ENCODE measurements at regions not wholly inside any gene's neighbourhood (a gene's known extent, or its start where the extent isn't known, plus 50 kb on each side); places are given as distances from the start of the nearest gene placed in this dataset.

GRCh38 chr3:18643281-18643680 is 218.1 kb upstream of the SATB1 start:
- Histone ChIP-seq H3K9me3 (no peaks in the 10 kb centered on the region), H3K27me3 (no peaks in the 10 kb centered on the region), H3K4me3 (no peak overlapping the region), H3K36me3 (no peaks in the 10 kb centered on the region), H3K27ac (no peak overlapping the region), H3K4me1 (no peaks in the 10 kb centered on the region)
- no peak for DNase-seq
- TF ChIP-seq POLR2A (IDR thresholded peaks at IDR 0.05): no peak
- TF ChIP-seq CTCF (IDR thresholded peaks at IDR 0.05): no peak

GRCh38 chr3:18641916-18642315 is 216.8 kb upstream of the SATB1 start:
- H3K27me3 ChIP-seq: no peaks in the 10 kb centered on the region
- no peak for DNase-seq
- H3K9me3 ChIP-seq: no peaks in the 10 kb centered on the region
- H3K36me3 ChIP-seq: no peaks in the 10 kb centered on the region
- no peak for TF ChIP-seq POLR2A (IDR thresholded peaks at IDR 0.05)
- TF ChIP-seq CTCF (IDR thresholded peaks at IDR 0.05): no peak
- no peaks in the 10 kb centered on the region for H3K4me1 ChIP-seq
- no peak overlapping the region for H3K27ac ChIP-seq
- no peak overlapping the region for H3K4me3 ChIP-seq

GRCh38 chr3:18635215-18635614 is 210.1 kb upstream of the SATB1 start:
- Histone ChIP-seq H3K27ac (no peak overlapping the region), H3K27me3 (no peaks in the 10 kb centered on the region), H3K9me3 (no peaks in the 10 kb centered on the region), H3K36me3 (no peaks in the 10 kb centered on the region), H3K4me1 (no peaks in the 10 kb centered on the region), H3K4me3 (no peak overlapping the region)
- no peak for TF ChIP-seq CTCF (IDR thresholded peaks at IDR 0.05)
- no peak for TF ChIP-seq POLR2A (IDR thresholded peaks at IDR 0.05)
- no peak for DNase-seq

- TF ChIP-seq POLR2A (IDR thresholded peaks at IDR 0.05) (no peak), CTCF (IDR thresholded peaks at IDR 0.05) (no peak)
- Histone ChIP-seq H3K36me3 (no peaks in the 10 kb centered on the region), H3K27ac (no peak overlapping the region)
Observed at GRCh38 chr3:18634461-18634860, 209.3 kb upstream of the SATB1 start.

GRCh38 chr3:18633002-18633401 is 207.9 kb upstream of the SATB1 start:
- Histone ChIP-seq H3K27me3 (no peaks in the 10 kb centered on the region), H3K27ac (no peak overlapping the region), H3K36me3 (no peaks in the 10 kb centered on the region), H3K4me3 (no peak overlapping the region), H3K9me3 (no peaks in the 10 kb centered on the region), H3K4me1 (no peaks in the 10 kb centered on the region)
- no peak for TF ChIP-seq CTCF (IDR thresholded peaks at IDR 0.05)
- TF ChIP-seq POLR2A (IDR thresholded peaks at IDR 0.05): no peak
- no peak for DNase-seq

More at GRCh38 chr3:18634461-18634860, 209.3 kb upstream of the SATB1 start:
- no peaks in the 10 kb centered on the region for H3K27me3 ChIP-seq
- DNase-seq: no peak
- no peak overlapping the region for H3K4me3 ChIP-seq
- no peaks in the 10 kb centered on the region for H3K4me1 ChIP-seq
- H3K9me3 ChIP-seq: no peaks in the 10 kb centered on the region

GRCh38 chr3:18630295-18630694 is 205.2 kb upstream of the SATB1 start:
- Histone ChIP-seq H3K4me1 (no peaks in the 10 kb centered on the region), H3K36me3 (no peaks in the 10 kb centered on the region), H3K27ac (no peak overlapping the region), H3K27me3 (no peaks in the 10 kb centered on the region), H3K4me3 (no peak overlapping the region), H3K9me3 (no peaks in the 10 kb centered on the region)
- DNase-seq: no peak
- TF ChIP-seq CTCF (IDR thresholded peaks at IDR 0.05) (no peak), POLR2A (IDR thresholded peaks at IDR 0.05) (no peak)

Measured in Peyer's patch (tissue), 4 donors.